CD4-positive, alpha-beta memory T cell (primary cell): ENCODE measurements at regions not wholly inside any gene's neighbourhood (a gene's known extent, or its start where the extent isn't known, plus 50 kb on each side); places are given as distances from the start of the nearest gene placed in this dataset.
"Not testable (repeated sequence)": the region's sequence is repeated elsewhere in the genome, so short reads cannot be mapped to it uniquely, and the experiment has no call there.

Experiments used
- CTCF ChIA-PET: fragments of 350-600 bp; sonication (Branson Sonifier 250); formaldehyde crosslinking; loops from one replicate; lab custom pipeline; 2021; ENCODE audit warnings: inconsistent platforms; ENCODE audit not compliant: partially characterized antibody; lab: Charles Lee
- POLR2A ChIA-PET: fragments of 350-600 bp; sonication (Branson Sonifier 250); formaldehyde crosslinking; loops from one replicate; lab custom pipeline; 2021; ENCODE audit not compliant: partially characterized antibody; lab: Charles Lee
- DNase-seq, 5 donors: peaks; one replicate each; pipeline versions ENCODE4 v3.0.0 to v3.0.0-alpha.2; 2020 to 2022; ENCODE audit warnings: mixed read lengths in 1 of 5
- H3K27ac ChIP-seq: one replicate; pipeline ENCODE4 v1.7.0; 2013; ENCODE audit warnings: low read depth, low read length
- H3K27me3 ChIP-seq: 2 replicates; pipeline ENCODE4 v1.7.0; 2013; ENCODE audit warnings: mild to moderate bottlenecking, low read length, moderate library complexity; ENCODE audit not compliant: insufficient read depth
- H3K36me3 ChIP-seq: 2 replicates; pipeline ENCODE4 v1.7.0; 2013; ENCODE audit warnings: mild to moderate bottlenecking, low read length, moderate library complexity; ENCODE audit not compliant: insufficient read depth
- H3K4me1 ChIP-seq: 2 replicates; pipeline ENCODE4 v1.7.0; 2013; ENCODE audit warnings: mild to moderate bottlenecking, low read length, moderate library complexity; ENCODE audit not compliant: insufficient read depth
- H3K4me3 ChIP-seq, 2 donors: one replicate each; pipeline ENCODE4 v1.7.0; 2013; ENCODE audit warnings: low read length in 2 of 2, mild to moderate bottlenecking in 1 of 2
- H3K9me3 ChIP-seq, 2 donors: one replicate each; pipeline ENCODE4 v1.7.0; 2013; ENCODE audit warnings: low read length in 2 of 2, control low read depth in 1 of 2; ENCODE audit not compliant: control insufficient read depth in 1 of 2
- H3K27ac Mint-ChIP-seq, 7 donors: one replicate each; pipeline ENCODE4 v1.8.0; 2020 to 2021; ENCODE audit warnings: mixed read lengths in 7 of 7, mild to moderate bottlenecking in 6 of 7, inconsistent platforms in 3 of 7, moderate library complexity in 3 of 7
- H3K27me3 Mint-ChIP-seq, 2 donors: one replicate each; pipeline ENCODE4 v1.8.0; 2020 to 2021; ENCODE audit warnings: mixed read lengths in 2 of 2
- H3K36me3 Mint-ChIP-seq, 2 donors: one replicate each; pipeline ENCODE4 v1.8.0; 2020 to 2021; ENCODE audit warnings: mixed read lengths in 2 of 2, inconsistent platforms in 1 of 2, mild to moderate bottlenecking in 1 of 2
- H3K4me1 Mint-ChIP-seq, 4 donors: one replicate each; pipeline ENCODE4 v1.8.0; 2020 to 2021; ENCODE audit warnings: mixed read lengths in 4 of 4, mild to moderate bottlenecking in 1 of 4
- H3K4me3 Mint-ChIP-seq, 8 donors: one replicate each; pipeline ENCODE4 v1.8.0; 2020 to 2021; ENCODE audit warnings: mixed read lengths in 8 of 8, mild to moderate bottlenecking in 7 of 8, moderate library complexity in 6 of 8, inconsistent platforms in 3 of 8
- H3K9me3 Mint-ChIP-seq, 8 donors: one replicate each; pipeline ENCODE4 v1.8.0; 2020 to 2021; ENCODE audit warnings: mixed read lengths in 8 of 8, mild to moderate bottlenecking in 5 of 8, inconsistent platforms in 3 of 8, moderate library complexity in 1 of 8
- intact Hi-C: fragments of 100-400 bp; cut with micrococcal nuclease; formaldehyde crosslinking; loops from one replicate; pipeline ENCODE4 v1.15.1; 2023

GRCh38 chr11:94235772-94236171 is 68.6 kb upstream of the IZUMO1R start:
- H3K4me1 ChIP-seq, H3K27ac Mint-ChIP-seq, H3K36me3 ChIP-seq, H3K36me3 Mint-ChIP-seq, CTCF ChIA-PET, H3K4me1 Mint-ChIP-seq, H3K27ac ChIP-seq, intact Hi-C loops, H3K27me3 ChIP-seq, H3K4me3 Mint-ChIP-seq, POLR2A ChIA-PET, H3K9me3 ChIP-seq, H3K27me3 Mint-ChIP-seq, H3K4me3 ChIP-seq, DNase-seq: not testable (repeated sequence)
- peaks cover 0 to 18% (median 9%) of the 10 kb centered on the region in 8 donors for H3K9me3 Mint-ChIP-seq

- H3K4me1 ChIP-seq, H3K27me3 Mint-ChIP-seq, H3K4me3 Mint-ChIP-seq, H3K27me3 ChIP-seq, H3K36me3 ChIP-seq, POLR2A ChIA-PET, H3K27ac ChIP-seq, H3K27ac Mint-ChIP-seq, H3K9me3 ChIP-seq, H3K36me3 Mint-ChIP-seq, intact Hi-C loops, H3K4me3 ChIP-seq, CTCF ChIA-PET, H3K4me1 Mint-ChIP-seq: not testable (repeated sequence)
- peak in 1 of 5 donors; percentile 30 for DNase-seq
- peaks cover 0 to 19% (median 13%) of the 10 kb centered on the region in 8 donors for H3K9me3 Mint-ChIP-seq
Observed at GRCh38 chr11:94236416-94236815, 68.0 kb upstream of the IZUMO1R start.

- H3K27me3 Mint-ChIP-seq, H3K36me3 Mint-ChIP-seq, H3K9me3 ChIP-seq, H3K27ac Mint-ChIP-seq, H3K27ac ChIP-seq, H3K4me1 ChIP-seq, H3K4me3 Mint-ChIP-seq, POLR2A ChIA-PET, CTCF ChIA-PET, H3K27me3 ChIP-seq, H3K36me3 ChIP-seq, H3K4me3 ChIP-seq, H3K4me1 Mint-ChIP-seq, intact Hi-C loops: not testable (repeated sequence)
- DNase-seq = peak in 2 of 5 donors; percentile 1 to 3
- H3K9me3 Mint-ChIP-seq = peaks cover 0 to 16% (median 13%) of the 10 kb centered on the region in 8 donors
Observed at GRCh38 chr11:94237447-94238153, 66.8 kb upstream of the IZUMO1R start.

- H3K36me3 ChIP-seq, POLR2A ChIA-PET, H3K4me3 Mint-ChIP-seq, CTCF ChIA-PET, H3K4me3 ChIP-seq, H3K27ac ChIP-seq, H3K4me1 Mint-ChIP-seq, H3K27me3 ChIP-seq, H3K36me3 Mint-ChIP-seq, H3K27ac Mint-ChIP-seq, H3K9me3 ChIP-seq, intact Hi-C loops, H3K27me3 Mint-ChIP-seq, H3K4me1 ChIP-seq: not testable (repeated sequence)
- peaks cover 0 to 18% (median 15%) of the 10 kb centered on the region in 8 donors for H3K9me3 Mint-ChIP-seq
- DNase-seq = peak in 2 of 5 donors; percentile 2 to 14
Observed at GRCh38 chr11:94238154-94238735, 66.1 kb upstream of the IZUMO1R start.

- H3K4me1 Mint-ChIP-seq, H3K27me3 Mint-ChIP-seq, H3K36me3 ChIP-seq, H3K4me1 ChIP-seq, CTCF ChIA-PET, H3K27ac Mint-ChIP-seq, H3K27me3 ChIP-seq, H3K27ac ChIP-seq, H3K4me3 Mint-ChIP-seq, H3K9me3 ChIP-seq, H3K4me3 ChIP-seq, H3K36me3 Mint-ChIP-seq, intact Hi-C loops, POLR2A ChIA-PET: not testable (repeated sequence)
- H3K9me3 Mint-ChIP-seq = peaks cover 0 to 23% (median 15%) of the 10 kb centered on the region in 8 donors
- DNase-seq = peak in 1 of 5 donors; percentile 2
Observed at GRCh38 chr11:94238774-94239173, 65.6 kb upstream of the IZUMO1R start.

- no peak overlapping the region for H3K27ac Mint-ChIP-seq
- H3K36me3 Mint-ChIP-seq = no peaks in the 10 kb centered on the region
Observed at GRCh38 chr11:94241896-94242295, 62.5 kb upstream of the IZUMO1R start.

GRCh38 chr11:94243571-94244515 is 60.5 kb upstream of the IZUMO1R start:
- Histone ChIP-seq H3K27ac (no peak overlapping the region), H3K36me3 (no peaks in the 10 kb centered on the region), H3K27me3 (no peaks in the 10 kb centered on the region), H3K4me3 (no peak overlapping the region), H3K4me1 (no peaks in the 10 kb centered on the region), H3K9me3 (no peaks in the 10 kb centered on the region)
- peaks cover 2 to 18% (median 12%) of the 10 kb centered on the region in 8 donors for H3K9me3 Mint-ChIP-seq
- DNase-seq = no peak
- no peak overlapping the region for H3K4me3 Mint-ChIP-seq
- H3K4me1 Mint-ChIP-seq = no peaks in the 10 kb centered on the region
- no peak overlapping the region for H3K27ac Mint-ChIP-seq
- ChIA-PET CTCF (no interaction called here), POLR2A (no interaction called here)
- intact Hi-C loops = no loop called here
- H3K27me3 Mint-ChIP-seq = peaks cover 0 to 3% of the 10 kb centered on the region in 2 donors
- no peaks in the 10 kb centered on the region for H3K36me3 Mint-ChIP-seq

More at GRCh38 chr11:94241896-94242295, 62.5 kb upstream of the IZUMO1R start:
- no peak for DNase-seq
- no peak overlapping the region for H3K4me3 Mint-ChIP-seq
- ChIA-PET POLR2A (no interaction called here), CTCF (no interaction called here)
- peaks cover 0 to 3% of the 10 kb centered on the region in 2 donors for H3K27me3 Mint-ChIP-seq
- no peak overlapping the region for H3K27ac ChIP-seq
- H3K9me3 ChIP-seq = no peaks in the 10 kb centered on the region
- intact Hi-C loops = no loop called here
- H3K4me3 ChIP-seq = no peak overlapping the region
- no peaks in the 10 kb centered on the region for H3K36me3 ChIP-seq
- H3K4me1 Mint-ChIP-seq = no peaks in the 10 kb centered on the region
- no peaks in the 10 kb centered on the region for H3K27me3 ChIP-seq
- H3K9me3 Mint-ChIP-seq = peaks cover 2 to 18% (median 12%) of the 10 kb centered on the region in 8 donors
- H3K4me1 ChIP-seq = no peaks in the 10 kb centered on the region
